GM19193 (cell line): ENCODE measurements at regions not wholly inside any gene's neighbourhood (a gene's known extent, or its start where the extent isn't known, plus 50 kb on each side); places are given as distances from the start of the nearest gene placed in this dataset.

Experiments used
- POLR2A ChIP-seq: IDR thresholded peaks from 4 replicates; pipeline ENCODE4 v1.6.1; 2011; ENCODE audit not compliant: insufficient read depth, insufficient read length; ENCODE audit errors: extremely low read depth

DNA sequence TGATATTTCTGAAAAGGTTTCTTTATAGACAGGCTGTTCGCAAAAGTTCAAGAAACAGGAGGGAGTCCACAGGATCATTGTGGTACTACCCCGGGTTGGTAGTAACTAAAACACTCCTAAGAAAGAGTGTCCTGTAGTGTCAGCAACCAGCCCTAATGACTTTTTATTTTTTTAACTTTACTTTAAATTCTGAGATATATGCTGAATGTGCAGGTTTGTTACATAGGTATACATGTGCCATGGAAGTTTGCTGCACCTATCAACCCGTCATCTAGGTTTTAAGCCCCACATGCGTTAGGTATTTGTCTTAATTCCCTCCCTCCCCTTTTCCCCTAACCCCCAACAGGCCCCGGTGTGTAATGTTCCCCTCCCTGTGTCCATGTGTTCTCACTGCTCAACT, 1396.9 kb upstream of the ZEB2 start:
- no peak for TF ChIP-seq POLR2A

GRCh38 chr2:145914716-145915115, 1394.8 kb upstream of the ZEB2 start:
- TF ChIP-seq POLR2A: no peak

GRCh38 chr2:145910416-145910815, 1390.5 kb upstream of the ZEB2 start:
- no peak for TF ChIP-seq POLR2A

- TF ChIP-seq POLR2A: no peak
Measured at GRCh38 chr2:145909766-145910165, 1389.8 kb upstream of the ZEB2 start.

DNA sequence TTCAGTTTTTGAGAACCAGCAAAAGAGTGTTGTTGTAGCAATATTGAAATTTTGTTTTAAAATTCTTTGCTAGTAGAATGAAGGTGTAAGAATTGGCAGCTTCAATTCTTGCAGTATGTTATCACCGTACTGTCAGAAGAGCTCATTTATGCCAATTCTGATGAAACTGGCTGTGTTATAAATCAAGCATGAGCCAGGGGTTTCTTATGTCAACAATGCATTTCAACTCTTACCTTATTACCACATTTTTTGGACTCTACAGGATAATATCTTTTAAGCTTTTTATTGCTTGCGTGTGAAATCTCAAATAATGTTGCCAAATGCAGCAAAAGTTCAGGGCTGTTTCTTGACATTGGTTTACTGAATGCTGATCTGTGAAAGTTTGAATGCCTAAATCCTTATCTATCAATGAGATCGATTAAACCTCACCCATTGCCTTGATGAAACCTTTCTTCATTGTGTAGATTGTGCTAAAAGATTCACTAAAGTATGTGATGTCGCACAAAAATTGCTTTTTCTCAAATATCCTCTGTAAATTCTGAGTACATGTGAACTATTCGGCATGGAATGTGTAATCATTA, 1389.3 kb upstream of the ZEB2 start:
- no peak for TF ChIP-seq POLR2A

DNA sequence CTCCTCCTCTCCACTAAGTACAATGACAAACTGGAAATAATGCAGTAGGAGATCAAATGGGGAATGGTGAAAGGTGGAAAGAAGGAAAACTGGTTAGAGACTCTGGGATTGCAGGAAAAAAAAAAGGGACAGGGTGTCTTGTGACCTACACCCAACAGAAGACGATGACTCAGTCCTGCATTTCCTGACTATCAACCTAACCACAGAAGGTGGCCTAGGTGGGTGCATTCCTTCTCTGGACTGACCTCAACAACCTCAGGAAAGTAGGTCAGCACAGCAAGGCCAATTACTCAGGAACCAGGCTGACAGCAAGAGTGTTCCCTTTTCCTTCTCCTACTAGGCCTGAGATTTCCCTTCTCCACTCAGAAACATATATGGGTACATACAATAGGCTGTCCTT, 1386.4 kb upstream of the ZEB2 start:
- TF ChIP-seq POLR2A: no peak

DNA sequence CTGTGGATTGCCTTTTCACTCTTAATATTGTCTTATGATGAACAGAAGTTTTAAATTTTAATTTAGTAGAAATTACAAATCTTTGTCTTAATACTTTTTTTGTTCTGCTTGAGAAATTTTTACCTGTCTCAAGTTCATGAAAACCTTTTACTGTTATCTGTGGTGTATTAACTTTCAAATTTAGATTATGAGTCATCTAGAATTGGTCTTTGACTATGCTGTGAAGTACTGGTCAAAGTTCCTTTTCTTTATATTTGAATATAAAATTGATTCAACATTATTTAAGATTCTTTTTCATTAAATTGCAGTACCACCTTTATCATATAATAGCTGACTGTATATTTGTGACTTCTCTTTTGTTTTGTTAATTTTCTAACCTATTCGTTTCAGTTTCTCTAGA, 1385.5 kb upstream of the ZEB2 start:
- no peak for TF ChIP-seq POLR2A

DNA sequence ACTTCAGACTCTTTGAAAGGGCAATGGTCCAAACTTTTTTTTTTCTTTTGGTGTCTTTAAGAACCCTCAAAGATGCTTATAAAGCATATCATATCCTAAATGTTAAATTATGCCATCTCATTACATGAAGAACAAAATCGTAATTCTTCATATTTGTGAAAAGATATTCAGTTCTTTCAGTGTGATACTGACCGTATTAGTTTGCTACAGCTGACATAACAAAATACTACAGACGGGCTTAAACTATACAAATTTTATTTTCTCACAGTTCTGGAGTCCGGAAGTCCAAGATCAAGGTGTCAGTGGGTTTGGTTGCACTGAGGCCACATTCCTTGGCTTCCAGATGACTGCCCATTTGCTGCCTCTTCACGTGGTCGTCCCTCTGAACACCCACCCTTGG, 1377.2 kb upstream of the ZEB2 start:
- TF ChIP-seq POLR2A: no peak

GRCh38 chr2:145887915-145888314, 1368.0 kb upstream of the ZEB2 start:
- TF ChIP-seq POLR2A: no peak

DNA sequence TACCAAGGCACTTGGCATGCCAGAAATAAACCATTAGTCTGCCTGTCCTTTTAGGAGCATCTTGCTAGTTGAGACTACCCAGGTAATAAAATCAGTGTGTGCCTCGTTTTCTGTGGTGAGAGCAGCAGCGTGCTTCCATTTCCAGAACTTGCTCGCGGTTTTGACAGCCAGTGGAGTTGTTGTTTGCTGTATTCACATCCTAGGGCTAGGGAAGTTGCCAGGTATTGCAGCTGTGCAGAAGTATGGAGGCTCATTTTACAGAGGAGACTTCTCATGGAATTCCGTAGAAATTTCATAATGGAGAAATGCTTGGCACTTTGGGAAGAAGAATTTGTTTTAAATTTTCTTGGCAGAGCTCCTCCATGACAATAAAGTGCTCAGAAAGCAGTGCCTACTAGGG, 1355.1 kb upstream of the ZEB2 start:
- TF ChIP-seq POLR2A: no peak

DNA sequence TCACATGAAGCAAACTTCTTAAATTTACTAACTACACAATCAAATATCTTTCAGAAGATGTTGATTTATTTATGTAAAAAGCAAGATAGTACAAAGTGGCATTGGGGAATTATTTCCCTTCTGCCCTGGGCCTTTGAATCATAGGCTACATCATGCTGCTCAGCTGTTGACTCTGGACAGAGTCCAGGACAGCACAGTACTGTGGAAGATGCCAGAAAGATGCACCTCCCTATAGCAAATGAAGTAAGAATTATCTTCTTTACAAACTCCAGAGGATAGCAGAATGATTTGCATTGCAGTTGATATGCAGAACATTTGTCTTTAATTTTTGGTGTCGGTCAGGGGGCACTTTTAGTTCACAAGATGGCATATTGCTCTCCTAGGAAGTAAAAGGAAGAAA, 1354.5 kb upstream of the ZEB2 start:
- no peak for TF ChIP-seq POLR2A

DNA sequence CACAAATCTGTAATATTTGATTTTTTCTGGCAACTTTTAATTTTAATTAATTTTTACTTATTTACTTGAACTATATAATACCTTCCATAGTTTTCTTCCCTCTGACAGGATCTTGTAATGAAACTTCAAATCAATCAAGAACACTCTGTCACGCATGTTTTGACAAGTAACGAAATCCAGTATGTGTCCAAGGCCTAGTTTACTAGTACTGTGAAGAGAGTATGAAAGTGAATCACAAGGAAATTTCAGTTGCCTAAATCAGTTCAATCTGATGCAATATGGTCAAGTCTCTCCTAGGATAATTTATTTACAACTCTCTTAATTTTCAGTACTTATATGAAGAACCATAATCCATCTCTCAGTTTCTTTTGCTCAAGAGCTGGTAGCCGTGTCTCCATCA, 1344.6 kb upstream of the ZEB2 start:
- TF ChIP-seq POLR2A: no peak

GRCh38 chr2:145861940-145862339, 1342.0 kb upstream of the ZEB2 start:
- no peak for TF ChIP-seq POLR2A

DNA sequence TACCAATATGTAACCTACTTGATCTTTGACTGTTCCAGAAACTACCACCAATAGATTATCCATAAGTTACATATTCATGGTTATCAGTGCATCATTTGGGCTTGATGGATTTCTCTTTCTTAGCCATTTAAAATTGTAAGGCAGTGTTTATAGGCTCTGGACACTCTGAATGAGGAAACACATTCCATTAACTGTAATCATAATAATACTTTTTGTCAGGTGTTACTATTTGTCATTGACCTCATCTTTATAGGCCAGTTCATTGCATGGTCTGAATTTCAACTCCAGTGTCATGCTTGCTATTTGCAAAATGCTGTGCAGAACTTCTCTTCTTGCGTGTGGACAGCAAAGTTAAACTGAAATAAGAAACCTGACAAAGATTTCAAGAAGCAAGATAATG, 1340.2 kb upstream of the ZEB2 start:
- TF ChIP-seq POLR2A: no peak

DNA sequence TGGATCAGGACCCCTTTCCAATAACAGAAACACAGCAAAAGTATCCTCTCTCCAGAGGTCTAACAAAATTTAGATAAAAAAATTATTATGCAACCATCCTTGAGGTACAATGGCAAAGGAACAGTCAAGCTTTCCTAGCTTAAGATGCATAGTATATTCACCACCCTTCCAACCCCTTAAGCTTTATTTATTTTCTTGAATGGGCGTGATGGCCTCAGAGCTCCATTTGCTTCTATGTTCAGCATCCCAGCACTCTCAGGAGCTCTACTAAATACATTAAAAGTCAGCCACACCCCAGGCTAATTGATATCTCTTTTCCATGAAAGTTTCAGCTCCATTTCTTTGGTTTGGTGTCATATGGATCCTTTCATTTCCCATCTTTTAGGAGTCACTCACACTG, 1335.2 kb upstream of the ZEB2 start:
- no peak for TF ChIP-seq POLR2A

DNA sequence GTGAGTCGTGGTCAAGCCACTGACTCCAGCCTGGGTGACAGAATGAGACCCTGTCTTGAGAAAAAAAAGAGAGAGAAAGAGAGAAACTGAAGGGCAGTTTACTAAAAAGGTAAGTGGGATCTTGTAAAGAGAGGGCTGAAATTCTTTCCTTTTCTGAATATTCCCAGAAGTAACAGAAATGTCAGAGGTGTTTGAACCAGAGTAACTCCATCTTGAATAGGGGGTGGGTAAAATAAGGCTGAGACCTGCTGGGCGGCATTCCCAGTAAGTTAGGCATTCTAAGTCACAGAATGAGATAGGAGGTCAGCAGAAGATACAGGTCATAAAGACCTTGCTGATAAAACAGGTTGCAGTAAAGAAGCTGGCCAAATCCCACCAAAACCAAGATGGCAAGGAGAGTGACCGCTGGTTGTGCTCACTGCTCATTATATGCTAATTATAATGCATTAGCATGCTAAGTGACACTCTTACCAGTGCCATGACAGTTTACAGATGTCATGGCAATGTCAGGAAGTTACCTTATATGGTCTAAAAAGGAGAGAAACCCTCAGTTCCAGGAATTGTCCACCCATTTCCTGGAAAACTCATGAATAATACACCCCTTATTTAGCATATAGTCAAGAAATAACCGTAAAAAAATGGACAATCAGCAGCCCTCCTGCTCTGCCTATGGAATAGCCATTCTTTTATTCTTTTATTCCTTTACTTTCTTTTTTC, 1334.3 kb upstream of the ZEB2 start:
- TF ChIP-seq POLR2A: no peak

GRCh38 chr2:145851730-145852129, 1331.8 kb upstream of the ZEB2 start:
- TF ChIP-seq POLR2A: no peak
